Fibroblast of mammary gland (primary cell): ENCODE measurements at regions not wholly inside any gene's neighbourhood (a gene's known extent, or its start where the extent isn't known, plus 50 kb on each side); places are given as distances from the start of the nearest gene placed in this dataset.
A peak's percentile ranks its signal among the peaks of the same experiment; 100 is the strongest.

Experiments
- DNase-seq: peaks from one replicate; pipeline ENCODE4 v3.0.0-alpha.2; 2010; ENCODE audit warnings: low read depth
- H3K4me3 ChIP-seq: 2 replicates; pipeline ENCODE4 v1.5.1; 2011; ENCODE audit warnings: low read depth, mild to moderate bottlenecking, low read length, moderate library complexity; ENCODE audit not compliant: control insufficient read depth
- CTCF ChIP-seq: conservative IDR thresholded peaks from 2 replicates; pipeline ENCODE4 v1.5.1; 2011; ENCODE audit warnings: low read depth, low read length, inconsistent platforms; ENCODE audit not compliant: control insufficient read depth, insufficient read depth

DNA sequence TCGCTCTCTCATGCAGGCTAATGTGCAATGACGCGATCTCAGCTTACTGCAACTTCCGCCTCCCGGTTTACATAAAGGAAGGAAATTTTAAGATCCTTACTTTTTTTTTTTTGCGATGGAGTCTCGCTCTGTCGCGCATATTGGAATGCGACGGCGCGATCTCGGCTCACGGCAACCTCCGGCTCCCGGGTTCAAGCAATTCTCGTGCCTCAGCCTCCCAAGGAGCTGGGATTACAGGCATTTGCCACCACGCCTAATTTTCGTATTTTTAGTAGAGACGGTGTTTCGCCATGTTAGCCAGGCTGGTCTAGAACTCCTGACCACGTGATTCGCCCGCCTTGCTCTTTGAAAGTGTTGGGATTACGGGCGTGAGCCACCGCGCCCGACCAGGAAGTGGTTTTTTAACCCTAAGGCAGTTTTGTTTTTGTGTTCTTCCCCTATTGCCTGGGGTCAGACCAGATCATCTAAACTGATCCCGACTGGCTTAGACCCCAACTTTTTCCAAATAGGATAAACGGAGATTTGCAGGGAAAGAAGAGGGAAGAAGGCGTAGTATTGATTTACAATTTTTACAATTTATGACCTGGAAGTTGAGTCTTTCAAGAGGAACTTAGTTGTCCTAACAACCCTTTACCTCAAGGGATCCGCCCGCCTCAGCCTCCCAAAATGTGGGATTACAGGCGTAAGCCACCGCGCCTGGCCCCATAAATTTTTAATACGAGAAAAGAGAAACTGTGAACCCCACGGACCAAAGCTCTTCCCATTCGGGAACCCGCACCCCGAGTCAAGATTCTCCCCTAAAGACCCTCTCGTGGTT lies 142.0 kb downstream of the ZNF737 start:
- no peak for TF ChIP-seq CTCF
- DNase-seq = peak; percentile 66
- peak overlapping the region; percentile 66 for H3K4me3 ChIP-seq

- DNase-seq = peak; percentile 2
- H3K4me3 ChIP-seq = peak overlapping the region; percentile 66
- no peak for TF ChIP-seq CTCF
Observed at GRCh38 chr19:20422216-20423205, 143.1 kb downstream of the ZNF737 start.

GRCh38 chr19:20416661-20417060 lies 148.9 kb downstream of the ZNF737 start:
- TF ChIP-seq CTCF = no peak
- no peak overlapping the region for H3K4me3 ChIP-seq
- DNase-seq = no peak

DNA sequence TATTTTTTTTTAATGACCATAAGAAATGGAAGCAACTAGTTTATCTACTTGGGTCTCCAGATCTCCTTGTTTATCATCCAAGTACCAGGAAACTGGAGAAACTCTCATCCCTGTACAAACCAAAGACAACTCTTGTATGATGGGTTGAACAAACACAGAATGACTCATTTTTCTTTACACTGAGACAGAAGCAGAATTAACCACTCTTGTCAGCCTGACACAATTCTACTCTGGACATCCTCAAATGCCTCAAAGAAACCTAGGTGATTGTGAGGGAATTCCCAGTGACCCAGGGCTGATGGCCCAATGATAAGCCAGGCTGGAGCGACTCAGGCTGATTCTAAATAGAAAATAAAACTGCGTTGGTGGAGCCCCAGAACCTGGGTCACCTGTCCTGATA lies 151.5 kb downstream of the ZNF737 start:
- DNase-seq = no peak
- no peak overlapping the region for H3K4me3 ChIP-seq
- TF ChIP-seq CTCF = no peak

DNA sequence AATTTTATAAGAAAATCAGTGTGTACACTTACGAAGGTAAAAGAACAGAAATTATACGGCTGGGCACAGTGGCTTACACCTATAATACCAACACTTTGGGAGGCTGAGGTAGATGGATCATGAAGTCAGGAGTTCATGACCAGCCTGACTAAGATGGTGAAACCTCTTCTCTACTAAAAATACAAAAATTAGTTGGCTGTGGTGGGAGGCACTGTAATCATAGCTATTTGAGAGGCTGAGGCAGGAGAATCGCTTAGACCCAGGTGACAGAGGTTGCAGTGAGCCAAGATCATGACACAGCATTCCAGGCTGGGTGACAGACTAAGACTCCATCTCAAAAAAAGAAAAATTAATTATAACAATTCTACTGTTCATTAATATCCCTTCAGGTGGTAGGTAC lies 151.9 kb downstream of the ZNF737 start:
- DNase-seq = no peak
- TF ChIP-seq CTCF = no peak
- no peak overlapping the region for H3K4me3 ChIP-seq

- TF ChIP-seq CTCF = no peak
- DNase-seq = no peak
- H3K4me3 ChIP-seq = no peak overlapping the region
Observed at GRCh38 chr19:20412846-20413245, 152.7 kb downstream of the ZNF737 start.
